Activated CD4-positive, CD25-positive, alpha-beta regulatory T cell treated with anti-CD3 and anti-CD28 coated beads, Interleukin-2, amount 50 U/mL, for 24 hours (primary cell): ENCODE measurements at regions not wholly inside any gene's neighbourhood (a gene's known extent, or its start where the extent isn't known, plus 50 kb on each side); places are given as distances from the start of the nearest gene placed in this dataset.
"Not testable (repeated sequence)": the region's sequence is repeated elsewhere in the genome, so short reads cannot be mapped to it uniquely, and the experiment has no call there.

Source experiments
- ATAC-seq, 2 donors: fragments of 150-1000 bp; cut with Tn5 transposase; one replicate each; pipeline ENCODE4 v1.10.0; 2021; ENCODE audit warnings: mild to moderate bottlenecking in 1 of 2, moderate library complexity in 1 of 2

DNA sequence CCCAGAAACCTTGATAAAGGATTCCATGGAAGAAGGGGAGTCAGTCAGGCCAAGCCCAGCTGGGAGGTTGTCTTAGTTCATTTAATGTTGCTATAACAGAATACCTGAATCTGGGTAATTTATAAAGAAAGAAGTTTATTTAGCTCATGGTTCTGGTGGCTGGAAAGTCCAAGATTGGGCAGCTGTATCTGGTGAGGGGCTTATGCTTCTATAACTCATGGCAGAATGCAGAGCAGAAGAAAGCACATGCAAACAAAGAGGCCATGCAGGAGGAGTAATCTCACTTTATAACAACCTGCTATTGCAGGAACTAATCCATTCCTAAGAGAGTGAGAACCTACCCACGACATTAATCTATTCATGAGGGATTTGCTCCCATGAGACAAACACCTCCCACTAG lies 54.2 kb upstream of the ANKRD1 start:
- ATAC-seq, result no peak

DNA sequence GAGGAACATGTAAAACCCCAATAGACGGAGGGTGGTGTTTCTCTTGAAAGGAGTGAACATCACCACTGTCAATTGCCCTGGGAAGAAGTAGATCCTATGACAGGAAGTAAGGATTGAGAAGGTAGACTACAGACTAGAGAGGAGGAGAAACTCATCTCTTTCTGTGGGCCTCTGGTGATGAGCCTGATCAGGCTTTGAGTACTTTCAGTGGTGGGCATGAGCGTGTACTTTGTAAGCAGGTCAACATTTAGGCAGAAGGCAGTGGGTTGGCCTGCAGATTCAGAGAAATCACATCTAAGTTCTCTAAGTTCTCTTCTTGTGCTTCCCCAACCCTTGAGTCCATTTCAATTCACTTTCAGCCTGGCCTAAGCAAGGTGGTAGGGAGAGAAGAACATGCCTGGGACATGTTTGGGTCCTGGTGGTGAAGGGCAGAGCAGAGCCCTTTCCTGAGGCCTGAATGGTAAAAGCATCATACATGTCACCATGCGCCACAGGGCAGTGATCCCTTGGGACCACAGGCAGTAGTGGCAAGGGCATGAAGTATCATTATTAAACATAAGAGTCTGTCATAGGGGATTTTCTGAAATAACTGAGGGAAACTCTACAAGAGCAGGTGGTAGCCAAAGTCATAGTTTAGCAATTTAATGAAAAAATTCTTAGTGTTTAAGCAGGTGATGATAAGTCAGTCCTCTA lies 56.4 kb upstream of the ANKRD1 start:
- peak; percentile 52 to 60 for ATAC-seq

DNA sequence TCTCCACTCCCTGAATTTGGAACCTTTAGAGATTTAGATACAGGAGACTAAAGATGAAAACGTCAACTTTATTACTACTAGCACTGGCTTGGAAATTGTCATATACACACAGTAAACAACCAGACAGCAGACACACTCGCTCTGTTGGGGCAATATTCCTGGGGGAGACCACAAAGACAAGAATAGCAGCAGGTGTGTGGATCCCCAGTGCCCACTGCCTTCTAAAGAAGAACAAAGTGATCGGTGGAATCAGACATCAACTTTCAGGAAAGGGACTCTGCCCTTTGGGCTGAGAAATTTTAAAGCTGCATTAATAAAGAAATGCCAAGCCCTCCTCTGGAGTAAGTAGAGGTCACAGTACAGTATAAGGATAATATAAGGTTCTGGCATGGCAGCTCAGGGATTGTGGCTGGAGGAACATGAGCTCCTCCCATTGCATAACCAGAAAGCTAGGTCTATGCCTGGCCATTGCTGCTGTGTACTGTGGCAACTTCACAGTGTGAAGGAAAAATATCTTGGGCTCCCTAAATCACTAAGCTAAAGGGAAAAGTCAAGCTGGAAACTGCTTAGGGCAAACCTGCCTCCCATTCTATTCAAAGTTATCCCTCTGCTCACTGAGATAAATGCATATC lies 57.1 kb upstream of the ANKRD1 start:
- no peak for ATAC-seq

DNA sequence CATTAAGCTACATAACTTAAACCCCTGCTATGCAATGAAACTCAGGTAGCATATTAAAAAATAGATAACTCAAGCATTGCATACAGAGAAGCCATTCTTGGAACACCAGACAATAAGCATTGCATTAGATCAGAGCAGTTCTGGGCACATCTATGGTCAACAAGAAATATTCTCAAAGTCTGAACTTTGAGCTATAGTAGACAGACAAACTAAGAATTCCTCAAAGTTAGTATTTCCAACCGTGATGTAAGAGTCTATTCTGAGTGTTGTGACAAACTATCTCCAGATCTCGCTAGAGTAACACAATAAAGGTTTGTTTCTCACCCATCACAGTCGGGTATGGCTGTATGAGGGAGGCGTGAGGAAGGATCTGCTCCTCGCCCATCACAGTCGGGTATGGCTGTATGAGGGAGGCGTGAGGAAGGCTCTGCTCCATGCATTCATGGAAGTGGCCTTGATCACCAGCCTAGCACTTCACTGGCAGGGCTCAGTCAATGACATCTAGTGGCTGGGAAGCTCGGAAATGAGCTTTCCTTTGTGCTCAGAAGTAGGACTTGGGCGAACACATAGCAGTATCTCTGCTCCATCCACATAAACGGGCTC lies 61.6 kb upstream of the ANKRD1 start:
- ATAC-seq, result no peak

DNA sequence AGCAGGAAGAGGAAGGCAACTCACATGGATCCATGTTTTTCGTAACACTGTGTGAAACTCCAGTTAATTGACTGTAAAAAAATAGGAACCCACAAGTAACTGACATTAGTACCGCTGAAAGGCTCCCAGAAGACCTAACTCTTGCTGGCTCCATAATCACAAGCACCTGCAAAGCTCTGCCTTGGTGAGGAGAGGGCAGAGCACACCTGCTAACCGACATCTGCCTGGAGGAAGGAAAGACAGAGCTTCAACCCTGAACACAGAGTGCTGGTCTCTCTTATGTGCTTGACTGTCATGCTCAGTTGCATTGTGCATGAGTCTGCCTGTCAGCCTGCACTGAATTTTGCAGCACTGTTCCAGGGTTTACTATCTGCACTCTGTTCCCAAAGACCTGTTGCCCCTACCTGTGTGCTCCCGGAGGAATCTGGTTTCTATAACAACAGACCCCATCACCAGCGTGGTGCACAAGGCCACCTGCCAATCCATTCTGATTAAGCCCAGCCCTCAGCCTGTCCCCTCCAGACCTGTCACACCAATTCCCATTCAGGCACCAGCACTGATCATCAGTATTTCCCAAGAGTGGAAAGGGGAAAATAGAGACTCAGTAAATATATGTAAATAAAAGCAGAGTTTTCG lies 63.1 kb upstream of the ANKRD1 start:
- no peak for ATAC-seq

DNA sequence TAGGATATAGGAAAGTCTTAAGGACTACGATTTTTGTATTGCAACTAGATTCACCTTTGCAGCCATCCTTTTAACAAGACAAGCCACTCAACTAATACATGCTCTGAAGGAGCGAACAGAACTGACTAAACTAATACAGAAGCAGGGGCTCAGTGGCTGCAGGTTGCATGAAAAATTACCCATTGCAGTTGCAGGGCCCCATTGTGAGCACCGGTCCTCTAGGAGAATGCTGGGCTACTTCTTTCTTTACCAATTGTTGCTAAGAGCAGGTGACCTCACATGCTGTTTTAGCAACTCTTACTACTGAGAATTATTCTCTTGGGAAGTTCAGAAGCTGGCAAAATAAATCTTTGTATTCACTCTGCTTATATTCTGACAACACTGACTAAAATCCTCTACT lies 64.0 kb upstream of the ANKRD1 start:
- no peak for ATAC-seq

DNA sequence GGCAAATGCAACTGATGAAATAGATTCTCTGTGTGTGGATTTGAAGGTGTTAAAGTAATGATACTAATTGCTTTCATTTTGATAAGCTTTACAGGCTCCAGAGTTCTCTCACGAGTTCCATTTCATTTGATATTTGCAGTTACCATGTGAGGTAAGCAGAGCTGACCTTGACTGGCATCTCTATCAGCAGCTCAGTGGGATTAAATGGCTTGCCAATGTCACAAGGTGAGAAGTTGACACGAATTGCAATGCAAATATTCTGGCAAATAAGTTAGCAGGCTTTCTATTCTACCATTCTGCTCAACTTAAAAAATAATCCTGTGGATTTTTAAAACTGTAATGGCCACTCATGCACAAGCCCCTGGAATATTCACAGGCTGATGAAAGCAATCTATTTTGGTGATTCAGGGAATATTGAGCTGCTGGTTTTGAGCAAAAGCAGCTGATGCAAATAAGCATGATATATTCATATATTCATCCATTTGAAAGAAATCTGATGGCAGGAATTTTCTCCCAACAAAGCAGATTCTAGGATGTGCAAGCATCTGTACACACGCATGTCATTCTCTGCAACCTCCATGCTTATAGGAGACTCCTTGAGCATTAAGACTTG lies 64.5 kb upstream of the ANKRD1 start:
- ATAC-seq, result no peak

DNA sequence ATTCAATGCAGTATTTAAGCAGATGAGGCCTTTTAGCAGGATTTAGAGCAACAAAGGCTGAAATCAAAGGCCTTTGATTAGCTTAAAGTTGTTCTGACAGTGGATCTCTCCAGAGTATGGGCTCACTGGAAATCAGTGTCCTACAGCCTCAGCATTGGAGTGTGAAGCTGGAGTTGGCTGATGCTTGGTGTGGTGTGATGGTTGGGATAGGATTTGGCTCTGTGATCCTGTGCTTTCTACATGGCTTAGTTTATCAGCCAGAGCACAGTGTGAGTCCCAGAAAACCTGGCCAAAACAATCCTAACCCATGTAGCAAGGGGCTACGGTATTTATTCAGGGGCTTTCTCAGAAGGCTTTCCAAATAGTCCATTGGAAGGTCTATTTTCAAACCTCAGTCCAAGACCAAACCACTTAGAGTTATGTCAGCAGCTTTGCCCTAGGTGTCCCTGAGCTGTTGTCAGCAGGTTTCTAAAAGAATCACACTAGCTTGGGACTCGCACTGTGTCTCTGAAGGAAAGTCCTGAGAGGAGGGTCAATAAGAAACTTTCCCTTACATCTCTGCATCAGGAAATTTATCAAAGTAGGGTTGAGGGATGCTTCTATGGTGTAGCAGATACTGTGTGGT lies 65.4 kb upstream of the ANKRD1 start:
- ATAC-seq, result no peak

DNA sequence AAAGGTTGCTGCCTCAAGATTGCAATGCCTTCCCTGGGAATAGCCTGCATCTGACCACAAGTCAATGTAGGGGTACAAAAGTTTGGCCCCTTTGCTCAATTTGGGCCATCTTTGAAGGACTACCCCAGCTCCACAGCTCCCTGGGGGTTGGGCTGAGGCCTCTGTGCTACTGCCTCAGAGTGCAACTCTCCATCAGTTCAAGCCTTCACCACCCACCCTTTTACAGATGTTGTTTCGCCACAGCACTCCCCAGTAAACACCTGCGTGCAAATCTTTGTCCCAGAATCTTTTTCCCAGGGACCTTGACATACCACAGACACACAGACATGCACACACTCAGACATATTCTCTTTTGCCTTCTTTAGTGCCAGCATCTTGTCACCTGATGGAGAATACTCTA lies 66.0 kb upstream of the ANKRD1 start:
- no peak for ATAC-seq

DNA sequence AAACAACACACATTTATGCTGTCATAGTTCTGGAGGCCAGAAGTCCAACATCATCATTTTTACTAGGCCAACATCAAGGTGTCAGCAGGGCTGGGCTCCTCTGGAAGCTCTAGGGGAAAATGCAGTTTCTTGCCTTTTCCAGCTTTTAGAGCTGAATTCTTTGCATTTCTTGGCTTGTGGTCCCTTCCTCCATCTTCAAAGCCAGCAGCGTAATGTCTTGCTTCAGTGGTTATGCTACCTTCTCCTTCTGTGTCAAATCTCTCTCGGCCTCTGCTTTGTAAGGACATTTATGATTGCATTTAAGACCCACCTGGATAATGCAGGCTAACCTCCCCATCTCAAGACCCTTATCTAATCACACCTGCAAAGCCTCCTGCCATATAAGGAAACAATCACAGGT lies 66.5 kb upstream of the ANKRD1 start:
- no peak for ATAC-seq

DNA sequence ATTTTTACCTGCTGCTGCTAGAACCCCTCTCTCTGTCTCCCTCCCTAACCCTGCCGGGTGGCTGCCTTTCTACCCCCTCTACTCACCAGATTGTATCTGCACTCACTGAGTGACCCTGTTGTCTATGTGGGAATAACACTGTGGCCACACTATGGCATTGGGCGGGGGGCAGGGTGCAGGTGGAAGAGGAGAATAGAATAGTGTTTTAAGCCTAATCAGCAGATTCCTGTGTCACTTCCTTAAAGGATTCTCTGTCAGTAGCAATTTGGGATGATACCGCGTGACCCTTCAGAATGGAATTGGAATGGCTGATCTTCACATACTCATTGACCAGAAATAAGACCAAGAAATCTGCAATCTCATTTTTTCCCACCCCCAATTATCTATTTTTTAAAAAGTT lies 67.1 kb upstream of the ANKRD1 start:
- ATAC-seq, result no peak

DNA sequence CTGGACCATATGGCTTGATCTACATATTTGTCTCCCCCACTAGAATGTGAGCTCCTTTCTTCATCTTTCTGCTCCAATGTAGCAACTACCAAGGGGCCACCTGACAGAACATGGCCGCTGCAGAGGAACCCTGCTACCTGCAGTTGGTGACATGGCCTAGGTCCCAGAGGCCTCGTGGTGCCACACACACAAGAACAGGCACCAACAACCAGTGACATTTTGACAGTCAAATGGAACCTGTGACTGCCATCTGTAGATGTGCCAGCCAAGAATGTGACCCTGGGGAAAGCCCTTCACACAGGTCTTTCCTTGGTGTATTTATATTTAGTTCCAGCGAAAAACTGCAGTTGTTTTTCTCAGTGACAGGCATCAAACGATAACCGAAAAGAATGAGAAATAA lies 67.9 kb upstream of the ANKRD1 start:
- no peak for ATAC-seq

DNA sequence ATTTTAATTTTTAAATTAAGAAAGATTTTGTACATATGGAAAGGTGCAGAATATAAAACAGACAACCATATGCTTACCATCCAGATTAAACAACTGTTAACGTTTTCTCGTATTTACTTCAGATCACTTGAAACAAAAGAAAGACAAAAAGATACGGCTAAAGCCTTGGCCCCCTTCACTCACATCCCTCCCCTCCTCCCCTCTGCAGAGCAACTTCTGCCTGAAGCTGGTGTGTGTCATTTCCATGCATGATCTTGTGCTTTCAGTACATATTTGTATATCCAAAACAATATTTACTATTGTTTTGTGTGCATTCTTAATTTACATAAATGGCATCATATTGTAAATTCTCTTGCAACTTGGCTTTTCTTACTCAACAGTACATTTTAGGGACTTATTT lies 68.5 kb upstream of the ANKRD1 start:
- ATAC-seq, result no peak

DNA sequence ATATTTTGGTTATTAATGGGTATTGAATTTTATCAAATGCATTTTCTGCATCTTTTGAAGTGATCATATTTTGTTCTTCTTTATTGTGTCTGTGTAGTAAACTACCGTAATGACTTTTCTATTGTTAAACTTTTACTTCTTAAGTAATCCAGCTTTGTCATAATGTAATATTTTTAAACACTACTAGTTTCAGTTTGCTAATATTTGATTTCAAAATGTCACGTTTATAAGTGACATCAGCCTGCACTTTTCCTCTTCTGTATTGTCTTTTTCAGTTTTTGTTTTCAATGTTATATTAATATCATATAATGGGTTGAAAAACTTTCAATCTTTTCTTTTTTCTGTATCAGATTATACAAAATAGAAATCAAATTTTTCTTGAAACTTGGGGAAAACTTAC lies 71.6 kb upstream of the ANKRD1 start:
- no peak for ATAC-seq

DNA sequence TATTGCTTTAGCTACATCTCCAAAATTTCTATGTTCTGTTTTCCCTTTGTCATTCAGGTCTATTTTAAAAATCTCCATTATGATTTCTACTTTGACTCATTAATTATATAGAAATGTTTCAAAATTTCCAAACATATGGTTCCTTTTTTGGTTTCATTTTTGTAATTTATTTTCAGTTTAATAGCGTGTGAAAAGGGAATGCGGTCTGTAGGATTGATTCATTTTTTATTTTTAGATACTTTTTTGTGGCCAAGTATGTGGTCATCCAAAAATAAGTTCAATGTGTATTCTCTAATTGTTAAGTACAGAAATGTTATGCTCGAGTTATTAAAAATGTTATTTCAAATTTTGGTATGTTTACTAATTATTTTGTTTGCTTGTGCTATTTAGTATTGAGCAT lies 72.5 kb upstream of the ANKRD1 start:
- peak in 1 of 2 donors; percentile 49 for ATAC-seq

DNA sequence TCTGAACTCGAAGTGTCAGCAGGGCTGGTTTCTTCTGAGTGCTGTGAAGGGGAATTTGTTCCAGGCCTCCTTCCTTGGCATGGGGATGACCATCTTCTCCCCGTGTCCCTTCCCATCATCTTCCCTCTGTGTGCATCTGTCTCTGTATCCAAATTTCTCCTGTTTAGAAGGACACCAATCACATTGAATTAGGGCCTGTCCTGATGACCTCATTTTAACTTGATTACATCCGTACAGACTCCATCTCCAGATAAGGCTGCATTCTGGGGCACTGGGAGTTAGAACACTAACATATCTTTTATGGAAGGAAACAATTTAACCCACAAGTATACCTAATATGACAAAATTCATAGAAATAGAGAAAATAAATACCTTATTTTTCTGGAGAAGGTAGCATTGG lies 76.8 kb upstream of the ANKRD1 start:
- no peak for ATAC-seq

DNA sequence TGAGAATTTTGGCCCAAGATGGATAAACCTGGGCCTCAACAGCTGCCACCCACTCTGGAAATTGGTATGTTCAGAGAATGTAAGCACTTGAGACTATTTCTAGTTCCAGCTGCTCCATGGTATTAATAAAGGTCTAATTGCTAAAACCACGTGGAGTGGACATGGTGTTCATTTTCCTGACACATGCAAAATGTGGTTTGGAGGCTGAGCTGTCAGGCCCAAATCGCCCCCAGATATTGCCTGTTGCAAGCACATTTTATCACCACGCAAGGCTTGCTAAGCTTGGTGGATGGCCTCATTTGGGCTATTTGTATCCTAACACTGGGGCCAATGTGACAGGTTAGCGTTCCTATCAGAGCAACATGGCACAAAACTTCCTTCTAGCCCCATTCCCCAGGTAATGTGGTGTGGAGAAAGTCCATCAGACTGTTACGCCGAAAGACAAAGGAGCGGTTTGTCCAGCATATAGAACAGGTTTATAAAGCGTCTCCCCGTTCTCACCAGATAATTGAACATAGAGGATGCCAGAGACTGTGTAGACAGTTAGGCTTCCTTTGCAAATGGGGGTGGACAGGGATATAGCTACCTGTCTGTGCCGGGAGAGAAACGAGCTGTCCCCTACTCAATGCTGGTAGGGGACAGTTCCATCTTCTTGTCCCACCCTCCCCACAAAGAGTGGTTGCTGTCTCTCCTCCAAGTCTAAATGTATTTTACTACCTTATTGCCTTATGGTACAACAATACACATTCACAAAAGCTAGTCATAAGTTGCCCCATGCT lies 78.0 kb upstream of the ANKRD1 start:
- no peak for ATAC-seq

DNA sequence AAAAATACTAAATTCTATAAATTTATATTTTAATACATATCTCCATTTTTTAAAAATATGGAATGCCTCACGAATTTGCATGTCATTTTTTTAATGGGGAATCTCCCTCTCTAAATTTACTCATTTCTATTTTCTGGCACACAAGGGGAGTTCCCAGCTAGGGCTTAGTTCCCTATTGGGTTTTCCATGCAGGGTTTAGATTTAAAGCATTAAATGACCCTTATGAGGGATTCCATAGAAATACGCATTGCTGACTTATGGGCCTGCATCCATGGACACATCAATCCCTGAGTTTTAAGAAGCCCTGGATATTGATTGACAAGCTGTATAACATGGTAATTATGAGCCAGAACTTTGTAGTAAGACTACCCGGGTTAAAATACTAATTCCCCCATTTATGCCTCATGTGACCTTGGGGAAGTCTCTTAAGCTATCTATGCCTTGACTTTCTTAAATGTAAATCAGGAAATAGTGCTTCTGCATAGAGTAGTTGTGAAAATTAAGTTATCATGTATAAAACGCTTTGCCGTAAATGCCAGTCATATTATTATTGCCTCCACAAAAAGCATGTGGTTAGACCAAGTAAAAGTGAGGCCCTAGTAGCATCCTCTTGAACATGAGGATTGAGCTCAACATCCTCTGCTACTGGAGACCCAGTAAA lies 78.8 kb upstream of the ANKRD1 start:
- peak in 1 of 2 donors; percentile 20 for ATAC-seq

DNA sequence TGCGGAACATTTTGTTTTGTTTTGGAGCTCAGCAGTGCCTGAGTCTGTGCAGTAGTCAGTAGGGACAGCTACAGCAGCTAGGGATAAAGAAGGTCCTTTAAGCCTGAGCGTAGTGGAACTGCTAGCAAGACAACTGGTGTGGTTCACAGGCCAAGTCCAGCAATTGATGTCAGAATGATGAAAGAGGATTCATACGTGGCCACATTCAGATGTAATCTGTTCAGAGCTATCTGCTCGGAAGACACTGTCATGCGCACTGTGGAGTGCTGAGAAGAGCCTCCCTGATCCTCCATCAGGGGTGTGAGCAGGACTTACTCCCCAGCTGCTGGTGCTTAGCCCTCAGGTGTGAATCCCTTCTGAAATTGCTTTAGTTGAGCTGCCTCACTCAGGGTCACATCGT lies 79.6 kb upstream of the ANKRD1 start:
- no peak for ATAC-seq

DNA sequence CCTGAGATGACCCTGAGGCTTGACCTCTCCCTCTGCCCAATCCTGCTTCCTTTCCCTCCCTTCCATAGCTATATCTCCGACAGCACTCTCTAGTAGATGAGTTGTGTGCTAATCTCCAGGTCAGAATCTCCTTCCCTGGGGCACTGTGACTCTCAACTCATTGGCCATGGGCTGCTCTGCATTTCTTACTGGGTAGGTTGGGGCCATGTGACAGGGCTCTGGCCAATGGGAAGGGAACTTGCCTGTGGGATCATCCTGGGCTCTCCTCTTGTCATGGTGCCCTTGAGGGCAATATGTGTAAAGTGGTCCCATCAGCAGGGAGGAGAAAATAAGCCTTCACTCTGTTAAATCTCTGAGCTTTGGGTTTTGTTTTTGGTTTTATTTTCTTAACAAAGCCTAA lies 80.1 kb upstream of the ANKRD1 start:
- ATAC-seq, result no peak

DNA sequence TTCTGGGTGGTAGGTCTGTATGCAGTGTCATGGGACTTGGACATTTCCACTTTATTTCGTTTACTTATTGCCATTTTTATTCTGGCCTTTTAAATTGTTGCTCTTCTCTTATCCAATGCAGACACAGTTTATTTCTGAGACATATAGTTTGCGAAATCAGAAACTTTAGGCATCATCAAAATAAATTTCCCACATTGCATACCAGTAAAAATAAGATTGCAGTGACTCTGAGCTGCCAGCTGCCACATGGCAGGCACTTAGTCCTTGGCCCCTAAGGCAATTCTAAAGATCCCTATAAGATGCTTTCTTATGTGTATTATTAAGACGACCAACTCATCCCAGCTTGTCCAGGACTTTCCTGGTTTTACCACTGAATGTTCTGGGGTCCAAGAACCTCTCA lies 81.8 kb upstream of the ANKRD1 start:
- no peak for ATAC-seq

DNA sequence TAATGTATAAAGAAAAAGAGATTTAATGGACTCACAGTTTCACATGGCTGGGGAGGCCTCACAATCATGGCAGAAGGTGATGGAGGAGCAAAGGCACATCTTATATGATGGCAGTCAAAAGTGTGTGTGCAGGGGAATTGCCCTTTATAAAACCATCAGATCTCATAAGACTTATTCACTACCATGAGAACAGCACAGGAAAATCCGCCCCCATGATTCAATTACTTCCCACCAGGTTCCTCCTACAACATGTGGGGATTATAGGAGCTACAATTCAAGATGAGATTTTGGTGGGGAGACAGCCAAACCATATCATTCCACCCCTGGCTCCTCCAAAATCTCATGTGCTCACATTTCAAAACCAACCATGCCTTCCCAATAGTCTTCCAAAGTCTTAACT lies 82.5 kb upstream of the ANKRD1 start:
- ATAC-seq, result not testable (repeated sequence)
